Hepatocyte (in vitro differentiated cells): ENCODE measurements at regions not wholly inside any gene's neighbourhood (a gene's known extent, or its start where the extent isn't known, plus 50 kb on each side); places are given as distances from the start of the nearest gene placed in this dataset.

Source experiments
- CTCF ChIP-seq: fragments of 200-600 bp; sonication (generic); IDR thresholded peaks from 2 replicates; pipeline ENCODE4 v1.5.1; 2016; ENCODE audit warnings: antibody characterized with exemption, mild to moderate bottlenecking; ENCODE audit not compliant: poor library complexity
- EZH2 ChIP-seq: fragments of 200-600 bp; sonication (generic); IDR thresholded peaks from 2 replicates; pipeline ENCODE4 v1.6.1; 2016; ENCODE audit warnings: antibody characterized with exemption, mild to moderate bottlenecking, borderline replicate concordance

GRCh38 chrX:39514801-39515200 is 583.0 kb downstream of the BCOR start:
- TF ChIP-seq CTCF = no peak
- TF ChIP-seq EZH2 = no peak
